Head of caudate nucleus (tissue), 42 donors: ENCODE measurements at regions not wholly inside any gene's neighbourhood (a gene's known extent, or its start where the extent isn't known, plus 50 kb on each side); places are given as distances from the start of the nearest gene placed in this dataset.
A peak's percentile ranks its signal among the peaks of the same experiment; 100 is the strongest.

Experiments used
- DNase-seq, 42 donors: peaks; one replicate each; pipeline versions ENCODE4 v3.0.0 to v3.0.0-alpha.2; 2020 to 2021; ENCODE audit warnings: mixed read lengths in 7 of 42
- intact Hi-C: fragments of 100-400 bp; cut with DNase I; formaldehyde crosslinking; loops from one replicate; pipeline ENCODE4 v1.15.0; 2022

GRCh38 chr17:77381185-77381700, 240.5 kb downstream of the SEC14L1 start:
- DNase-seq, result no peak
- intact Hi-C loops, result no loop called here

- intact Hi-C loops, result no loop called here
- DNase-seq, result no peak
Measured at GRCh38 chr17:77381731-77382130, 241.0 kb downstream of the SEC14L1 start.

GRCh38 chr17:77382356-77382911, 241.7 kb downstream of the SEC14L1 start:
- intact Hi-C loops, result no loop called here
- DNase-seq, result no peak

- intact Hi-C loops, result no loop called here
- DNase-seq, result no peak
Measured at GRCh38 chr17:77382966-77383612, 242.3 kb downstream of the SEC14L1 start.

GRCh38 chr17:77383613-77384608, 243.1 kb downstream of the SEC14L1 start:
- intact Hi-C loops, result no loop called here
- peak in 3 of 42 donors; percentile 27 to 58 (median 51) for DNase-seq

- intact Hi-C loops, result no loop called here
- peak in 2 of 42 donors; percentile 17 to 50 for DNase-seq
Measured at GRCh38 chr17:77385750-77386501, 245.2 kb downstream of the SEC14L1 start.

- intact Hi-C loops, result no loop called here
Measured at GRCh38 chr17:77386502-77387192, 245.9 kb downstream of the SEC14L1 start.

GRCh38 chr17:77387891-77388290, 247.1 kb downstream of the SEC14L1 start:
- intact Hi-C loops, result no loop called here
- no peak for DNase-seq

More at GRCh38 chr17:77386502-77387192, 245.9 kb downstream of the SEC14L1 start:
- no peak for DNase-seq

GRCh38 chr17:77388384-77389306, 247.9 kb downstream of the SEC14L1 start:
- intact Hi-C loops, result no loop called here
- no peak for DNase-seq

GRCh38 chr17:77390870-77391269, 250.1 kb downstream of the SEC14L1 start:
- intact Hi-C loops, result no loop called here
- DNase-seq, result no peak

GRCh38 chr17:77391668-77392375, 251.1 kb downstream of the SEC14L1 start:
- no peak for DNase-seq
- intact Hi-C loops, result no loop called here

GRCh38 chr17:77392376-77393273, 251.9 kb downstream of the SEC14L1 start:
- intact Hi-C loops, result no loop called here
- peak in 2 of 42 donors; percentile 33 to 34 for DNase-seq

- no peak for DNase-seq
- intact Hi-C loops, result no loop called here
Measured at GRCh38 chr17:77393274-77393600, 252.5 kb downstream of the SEC14L1 start.

GRCh38 chr17:77393867-77394539, 253.2 kb downstream of the SEC14L1 start:
- no peak for DNase-seq
- intact Hi-C loops, result no loop called here
